ENCODE measurements at regions not wholly inside any gene's neighbourhood (a gene's known extent, or its start where the extent isn't known, plus 50 kb on each side); places are given as distances from the start of the nearest gene placed in this dataset.

DNA sequence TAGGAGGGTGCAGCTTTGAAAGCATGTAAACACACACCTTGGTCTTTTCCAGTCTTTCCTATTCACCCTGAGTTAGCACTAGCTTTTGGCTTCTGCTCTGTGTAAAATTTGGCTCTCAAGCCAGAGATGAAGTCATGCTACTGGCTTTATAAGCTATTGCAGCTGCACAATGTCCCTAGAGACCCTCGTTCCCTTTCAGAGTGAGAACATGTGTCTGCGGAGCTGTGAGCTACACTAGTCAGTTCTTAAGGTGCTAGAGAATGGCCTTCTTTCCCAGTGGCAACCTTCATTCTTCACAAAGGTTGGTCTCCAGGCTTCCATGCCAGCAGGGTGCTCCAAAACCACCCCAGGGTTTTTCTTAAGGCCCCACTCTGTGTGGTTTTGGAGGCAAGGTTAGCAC is 199.1 kb downstream of the SPATA18 start:
- H3K36me3 ChIP-seq (replicated peaks; ENCODE audit: insufficient read depth, low read length) = no peaks in the 10 kb centered on the region
- TF ChIP-seq EZH2 (optimal IDR thresholded peaks at IDR 0.05; ENCODE audit: low read depth, low read length) (no peak), EZH2phosphoT487 (IDR thresholded peaks at IDR 0.05; ENCODE audit: low read length) (no peak), CTCF (IDR thresholded peaks at IDR 0.05; ENCODE audit: low read length) (no peak)
- H3K4me3 ChIP-seq (ENCODE audit: low read length) = no peak overlapping the region
- H3K27me3 ChIP-seq (replicated peaks; ENCODE audit: insufficient read depth, low read length) = no peaks in the 10 kb centered on the region
- no peaks in the 10 kb centered on the region for H3K9me3 ChIP-seq (replicated peaks; ENCODE audit: insufficient read depth, low read length)
- H3F3A ChIP-seq (ENCODE audit: insufficient read depth, low read length) = no peaks in the 10 kb centered on the region
- H3K4me1 ChIP-seq (ENCODE audit: low read length) = no peaks in the 10 kb centered on the region
- no peak overlapping the region for H3K4me2 ChIP-seq (ENCODE audit: low read depth, low read length)
- no peak overlapping the region for H3K27ac ChIP-seq (ENCODE audit: low read length)
- no peak overlapping the region for H3K9ac ChIP-seq (ENCODE audit: low read length)
- H2AFZ ChIP-seq (ENCODE audit: low read length) = no peak overlapping the region
- H3K79me2 ChIP-seq (ENCODE audit: low read length) = no peaks in the 10 kb centered on the region
- no peaks in the 10 kb centered on the region for H4K20me1 ChIP-seq (ENCODE audit: insufficient read depth, low read length)
- DNase-seq = no peak
- H3K9me2 ChIP-seq (replicated peaks; ENCODE audit: insufficient read depth, low read length) = no peaks in the 10 kb centered on the region

- no peaks in the 10 kb centered on the region for H3K79me2 ChIP-seq (ENCODE audit: low read length)
- TF ChIP-seq EZH2 (optimal IDR thresholded peaks at IDR 0.05; ENCODE audit: low read depth, low read length) = no peak
- TF ChIP-seq EZH2phosphoT487 (IDR thresholded peaks at IDR 0.05; ENCODE audit: low read length) = no peak
- TF ChIP-seq CTCF (IDR thresholded peaks at IDR 0.05; ENCODE audit: low read length) = no peak
- H3K4me3 ChIP-seq (ENCODE audit: low read length) = no peak overlapping the region
- H3K4me2 ChIP-seq (ENCODE audit: low read depth, low read length) = no peak overlapping the region
- no peak overlapping the region for H3K9ac ChIP-seq (ENCODE audit: low read length)
- H2AFZ ChIP-seq (ENCODE audit: low read length) = no peak overlapping the region
- no peak overlapping the region for H3K27ac ChIP-seq (ENCODE audit: low read length)
- no peaks in the 10 kb centered on the region for H3K4me1 ChIP-seq (ENCODE audit: low read length)
- H3K9me3 ChIP-seq (replicated peaks; ENCODE audit: insufficient read depth, low read length) = no peaks in the 10 kb centered on the region
- no peaks in the 10 kb centered on the region for H3K9me2 ChIP-seq (replicated peaks; ENCODE audit: insufficient read depth, low read length)
- no peaks in the 10 kb centered on the region for H3K36me3 ChIP-seq (replicated peaks; ENCODE audit: insufficient read depth, low read length)
- no peak for DNase-seq
- no peaks in the 10 kb centered on the region for H4K20me1 ChIP-seq (ENCODE audit: insufficient read depth, low read length)
- no peaks in the 10 kb centered on the region for H3K27me3 ChIP-seq (replicated peaks; ENCODE audit: insufficient read depth, low read length)
- no peaks in the 10 kb centered on the region for H3F3A ChIP-seq (ENCODE audit: insufficient read depth, low read length)
Measured at GRCh38 chr4:52251864-52252263, 200.8 kb downstream of the SPATA18 start.

DNA sequence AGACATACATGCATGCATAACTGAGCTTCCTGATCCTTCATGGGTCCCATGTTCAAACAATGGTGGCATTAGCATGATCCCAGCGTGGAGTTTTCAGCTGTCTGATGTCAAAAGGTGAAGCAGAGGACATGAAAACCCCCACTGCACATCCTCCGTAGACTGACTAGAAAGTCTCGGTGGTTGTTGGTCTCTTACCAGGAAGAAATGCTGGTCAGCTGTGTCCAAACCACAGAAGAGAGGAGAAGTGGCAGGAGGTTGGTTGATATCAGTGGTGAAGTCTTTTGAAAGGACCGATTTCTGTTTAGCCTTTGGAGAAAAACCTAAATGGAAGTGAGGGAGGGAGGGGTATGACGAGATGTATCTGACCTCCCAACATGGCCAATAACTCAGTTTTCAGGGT is 201.9 kb downstream of the SPATA18 start:
- no peaks in the 10 kb centered on the region for H3F3A ChIP-seq (ENCODE audit: insufficient read depth, low read length)
- no peaks in the 10 kb centered on the region for H3K4me1 ChIP-seq (ENCODE audit: low read length)
- no peaks in the 10 kb centered on the region for H4K20me1 ChIP-seq (ENCODE audit: insufficient read depth, low read length)
- H3K27ac ChIP-seq (ENCODE audit: low read length) = no peak overlapping the region
- H3K4me2 ChIP-seq (ENCODE audit: low read depth, low read length) = no peak overlapping the region
- TF ChIP-seq EZH2phosphoT487 (IDR thresholded peaks at IDR 0.05; ENCODE audit: low read length) (no peak), CTCF (IDR thresholded peaks at IDR 0.05; ENCODE audit: low read length) (no peak), EZH2 (optimal IDR thresholded peaks at IDR 0.05; ENCODE audit: low read depth, low read length) (no peak)
- H3K9me3 ChIP-seq (replicated peaks; ENCODE audit: insufficient read depth, low read length) = no peaks in the 10 kb centered on the region
- no peaks in the 10 kb centered on the region for H3K27me3 ChIP-seq (replicated peaks; ENCODE audit: insufficient read depth, low read length)
- no peaks in the 10 kb centered on the region for H3K79me2 ChIP-seq (ENCODE audit: low read length)
- no peaks in the 10 kb centered on the region for H3K9me2 ChIP-seq (replicated peaks; ENCODE audit: insufficient read depth, low read length)
- no peak overlapping the region for H3K9ac ChIP-seq (ENCODE audit: low read length)
- H3K4me3 ChIP-seq (ENCODE audit: low read length) = no peak overlapping the region
- no peak overlapping the region for H2AFZ ChIP-seq (ENCODE audit: low read length)
- H3K36me3 ChIP-seq (replicated peaks; ENCODE audit: insufficient read depth, low read length) = no peaks in the 10 kb centered on the region
- DNase-seq = no peak
